Transverse colon (tissue), 4 donors: ENCODE measurements at regions not wholly inside any gene's neighbourhood (a gene's known extent, or its start where the extent isn't known, plus 50 kb on each side); places are given as distances from the start of the nearest gene placed in this dataset.

ENCODE experiments used
- DNase-seq: peaks from one replicate; pipeline ENCODE4 v3.0.0-alpha.2; 2019
- H3K27ac ChIP-seq, 4 donors: fragments of 200-600 bp; sonication (generic); 2 replicates each; pipeline ENCODE4 v1.5.1; 2016 to 2018; ENCODE audit warnings: inconsistent platforms in 4 of 4
- H3K27me3 ChIP-seq: fragments of 200-600 bp; sonication (generic); 2 replicates; pipeline ENCODE4 v1.5.1; 2017; ENCODE audit warnings: inconsistent platforms
- H3K36me3 ChIP-seq, 4 donors: fragments of 200-600 bp; sonication (generic); 2 replicates each; pipeline ENCODE4 v1.5.1; 2017 to 2019; ENCODE audit warnings: inconsistent platforms in 4 of 4
- H3K4me1 ChIP-seq, 4 donors: fragments of 200-600 bp; sonication (generic); 2 replicates each; pipeline ENCODE4 v1.5.1; 2017 to 2020; ENCODE audit warnings: inconsistent platforms in 4 of 4
- H3K4me3 ChIP-seq, 4 donors: fragments of 200-600 bp; sonication (generic); 1 replicate in 1 of 4; 2 replicates in 3 of 4; pipeline versions ENCODE4 v1.5.1 to v1.6.1; 2017 to 2019; ENCODE audit warnings: inconsistent platforms in 4 of 4
- H3K9me3 ChIP-seq, 2 donors: fragments of 200-600 bp; sonication (generic); 2 replicates each; pipeline ENCODE4 v1.5.1; 2017 to 2019; ENCODE audit warnings: inconsistent platforms in 2 of 2
- EP300 ChIP-seq: sonication (generic); formaldehyde crosslinking; IDR thresholded peaks from one replicate; pipeline ENCODE4 v1.6.1; 2017; ENCODE audit warnings: antibody characterized with exemption, low read depth
- POLR2A ChIP-seq: fragments of 450-650 bp; IDR thresholded peaks from one replicate; pipeline ENCODE4 v1.6.1; 2016; ENCODE audit warnings: antibody characterized with exemption, mild to moderate bottlenecking, moderate library complexity
- POLR2AphosphoS5 ChIP-seq, 3 donors: sonication (generic); formaldehyde crosslinking; IDR thresholded peaks; one replicate each; pipeline ENCODE4 v1.6.1; 2016; ENCODE audit warnings: antibody characterized with exemption in 3 of 3
- WGBS, 2 donors: methylation state at CpG; one replicate each; pipeline ENCODE4 v1.1.5; 2018; ENCODE audit warnings: low coverage in 1 of 2; 5-methylcytosine and 5-hydroxymethylcytosine counted together
- in situ Hi-C, 4 donors: fragments of 200-750 bp; cut with MboI; loops; one replicate each; pipeline versions ENCODE4 v1.15.0 to v1.15.1; 2017; ENCODE audit warnings: low sequenced_read_pairs in 3 of 4, low pct_ligation_motif_present in 1 of 4, low pct_unique_long_range_greater_than_20kb in 1 of 4
- intact Hi-C: fragments of 100-400 bp; cut with DNase I; formaldehyde crosslinking; loops from one replicate; pipeline ENCODE4 v1.15.1; 2023; ENCODE audit warnings: low total_unique reads
- TF ChIP-seq, protein P1 (sequence below), 5 experiments: fragments of 200-600 bp in 3 of 5; fragments of 450-650 bp in 2 of 5; sonication (generic) in 3 of 5; IDR thresholded peaks; 1 replicate in 2 of 5; 2 replicates in 3 of 5; pipeline ENCODE4 v1.5.1; 2016 to 2017; ENCODE audit warnings: antibody characterized with exemption in 5 of 5, inconsistent platforms in 3 of 5, mild to moderate bottlenecking in 2 of 5, moderate library complexity in 1 of 5

DNA sequence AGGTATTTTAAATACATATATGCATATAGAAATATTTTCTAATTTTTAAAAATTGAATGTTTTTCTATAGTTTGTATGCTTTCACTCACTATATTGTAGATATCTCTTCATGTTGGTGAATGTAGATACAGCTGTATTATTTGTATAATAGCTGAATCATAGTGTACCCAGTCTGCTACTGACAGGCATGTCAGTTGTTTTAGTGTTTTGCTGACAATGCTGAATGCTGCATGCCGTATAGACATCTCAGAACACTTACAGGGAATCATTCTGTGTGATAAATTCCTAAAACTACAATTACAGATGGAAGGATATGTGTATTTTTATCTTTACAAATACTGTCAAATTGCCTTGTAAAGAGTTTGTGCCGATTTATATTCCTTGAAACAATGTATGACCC, 175.4 kb downstream of the SIM1 start:
- WGBS, 2 donors, result 57 to 71% methylated on average over 2 of the region's 2 CpGs
- Histone ChIP-seq H3K27ac (no peak overlapping the region), H3K4me3 (no peak overlapping the region), H3K36me3 (no peaks in the 10 kb centered on the region), H3K27me3 (no peaks in the 10 kb centered on the region), H3K9me3 (no peaks in the 10 kb centered on the region), H3K4me1 (no peaks in the 10 kb centered on the region)
- intact Hi-C loops, result no loop called here
- TF ChIP-seq, protein P1, sequence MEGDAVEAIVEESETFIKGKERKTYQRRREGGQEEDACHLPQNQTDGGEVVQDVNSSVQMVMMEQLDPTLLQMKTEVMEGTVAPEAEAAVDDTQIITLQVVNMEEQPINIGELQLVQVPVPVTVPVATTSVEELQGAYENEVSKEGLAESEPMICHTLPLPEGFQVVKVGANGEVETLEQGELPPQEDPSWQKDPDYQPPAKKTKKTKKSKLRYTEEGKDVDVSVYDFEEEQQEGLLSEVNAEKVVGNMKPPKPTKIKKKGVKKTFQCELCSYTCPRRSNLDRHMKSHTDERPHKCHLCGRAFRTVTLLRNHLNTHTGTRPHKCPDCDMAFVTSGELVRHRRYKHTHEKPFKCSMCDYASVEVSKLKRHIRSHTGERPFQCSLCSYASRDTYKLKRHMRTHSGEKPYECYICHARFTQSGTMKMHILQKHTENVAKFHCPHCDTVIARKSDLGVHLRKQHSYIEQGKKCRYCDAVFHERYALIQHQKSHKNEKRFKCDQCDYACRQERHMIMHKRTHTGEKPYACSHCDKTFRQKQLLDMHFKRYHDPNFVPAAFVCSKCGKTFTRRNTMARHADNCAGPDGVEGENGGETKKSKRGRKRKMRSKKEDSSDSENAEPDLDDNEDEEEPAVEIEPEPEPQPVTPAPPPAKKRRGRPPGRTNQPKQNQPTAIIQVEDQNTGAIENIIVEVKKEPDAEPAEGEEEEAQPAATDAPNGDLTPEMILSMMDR (IDR thresholded peaks at IDR 0.05), result no peak
- no peak for TF ChIP-seq POLR2AphosphoS5 (IDR thresholded peaks at IDR 0.05)
- TF ChIP-seq POLR2A, result no peak
- no peak for TF ChIP-seq EP300
- in situ Hi-C loops, result no loop called here
- DNase-seq, result no peak

DNA sequence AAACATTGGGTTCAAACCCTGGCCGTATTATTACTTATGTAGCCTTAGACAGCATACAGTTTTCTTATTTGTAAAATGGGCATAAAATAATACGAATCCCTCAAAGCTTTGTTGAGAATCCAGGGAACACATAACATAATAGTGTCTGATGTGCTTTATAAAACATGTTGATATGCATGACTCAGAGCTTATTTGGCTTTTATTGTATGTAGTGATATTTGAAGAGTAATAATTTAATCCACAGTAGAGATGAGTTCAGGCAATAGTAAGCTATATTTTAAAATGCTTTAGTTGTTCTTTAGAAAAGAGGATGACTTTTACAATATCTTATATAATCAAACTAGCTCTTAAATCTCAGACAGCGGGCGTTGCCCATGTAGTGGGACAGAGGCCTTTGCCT, 176.4 kb downstream of the SIM1 start:
- intact Hi-C loops (no loop called here), in situ Hi-C loops (no loop called here)
- H3K36me3 ChIP-seq, result no peaks in the 10 kb centered on the region

DNA sequence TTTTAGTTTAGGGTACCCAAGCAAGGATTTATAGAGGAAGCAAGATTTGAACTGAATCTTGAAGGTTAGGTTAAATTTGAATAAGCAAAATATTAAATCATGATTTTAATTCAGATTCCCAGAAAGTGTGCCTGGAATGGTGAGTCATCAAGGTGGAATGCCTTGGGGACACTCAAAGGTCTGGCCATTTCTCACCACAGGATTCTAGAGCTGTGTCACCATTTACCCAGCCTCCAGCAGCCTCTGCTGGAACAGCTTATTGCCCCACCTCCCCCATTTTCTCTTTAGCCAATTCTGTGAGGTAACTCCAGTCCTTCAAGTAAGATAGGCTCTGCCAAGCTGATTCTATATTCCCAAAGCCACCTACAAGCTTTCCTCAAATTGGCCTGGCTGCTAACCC, 181.4 kb downstream of the SIM1 start:
- Histone ChIP-seq H3K4me3 (no peak overlapping the region), H3K27ac (no peak overlapping the region), H3K36me3 (no peaks in the 10 kb centered on the region), H3K9me3 (no peaks in the 10 kb centered on the region), H3K4me1 (no peaks in the 10 kb centered on the region), H3K27me3 (no peaks in the 10 kb centered on the region)
- DNase-seq, result no peak
- in situ Hi-C loops (no loop called here), intact Hi-C loops (no loop called here)
- no peak for TF ChIP-seq POLR2A
- TF ChIP-seq, protein P1 (IDR thresholded peaks at IDR 0.05), result no peak

More for the DNA sequence above, 176.4 kb downstream of the SIM1 start:
- Histone ChIP-seq H3K4me3 (no peak overlapping the region), H3K4me1 (no peaks in the 10 kb centered on the region), H3K27ac (no peak overlapping the region), H3K27me3 (no peaks in the 10 kb centered on the region), H3K9me3 (no peaks in the 10 kb centered on the region)
- 85 to 95% methylated on average over 4 of the region's 4 CpGs for WGBS, 2 donors
- no peak for DNase-seq
- TF ChIP-seq EP300 (no peak), POLR2AphosphoS5 (IDR thresholded peaks at IDR 0.05) (no peak), POLR2A (no peak)
- TF ChIP-seq, protein P1 (IDR thresholded peaks at IDR 0.05), result no peak

DNA sequence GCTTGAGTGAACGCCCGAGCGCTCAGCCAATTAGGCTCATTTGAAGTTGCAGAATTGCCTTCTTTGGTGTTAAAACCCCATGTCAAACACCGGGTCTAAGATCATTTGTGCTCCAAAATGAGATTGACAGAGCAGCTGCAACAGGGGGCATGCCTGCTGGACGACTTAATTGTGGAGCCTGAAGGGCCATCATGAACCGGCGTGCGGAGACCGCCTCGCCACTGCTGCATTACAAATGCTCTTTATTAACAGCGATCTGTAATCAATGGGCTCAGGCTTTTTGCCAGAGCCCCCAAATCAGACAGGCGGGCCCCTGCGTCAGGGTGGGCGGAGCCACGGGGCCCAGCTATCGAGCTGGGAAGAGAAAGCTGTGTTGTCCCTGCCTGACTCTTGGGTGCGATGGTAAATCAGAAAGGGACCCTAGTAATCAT, 183.2 kb downstream of the SIM1 start:
- intact Hi-C loops, result no loop called here
- Histone ChIP-seq H3K27ac (no peak overlapping the region), H3K4me1 (no peaks in the 10 kb centered on the region), H3K27me3 (no peaks in the 10 kb centered on the region), H3K36me3 (no peaks in the 10 kb centered on the region), H3K9me3 (no peaks in the 10 kb centered on the region), H3K4me3 (no peak overlapping the region)
- no peak for DNase-seq
- TF ChIP-seq POLR2AphosphoS5 (IDR thresholded peaks at IDR 0.05) (no peak), POLR2A (no peak), EP300 (no peak)
- TF ChIP-seq, protein P1 (IDR thresholded peaks at IDR 0.05), result no peak
- 29% methylated on average over 17 of the region's 17 CpGs; no CpG with 5 or more reads in 1 of the 2 donors for WGBS, 2 donors
- in situ Hi-C loops, result no loop called here
